ENCODE measurements at regions not wholly inside any gene's neighbourhood (a gene's known extent, or its start where the extent isn't known, plus 50 kb on each side); places are given as distances from the start of the nearest gene placed in this dataset.

- Mint-ChIP-seq H3K27ac (ENCODE audit: unreplicated experiment) (no peak overlapping the region), H3K36me3 (ENCODE audit: low read depth) (peaks cover 2% of the 10 kb centered on the region), H3K9me3 (ENCODE audit: low read depth) (peaks cover 19% of the 10 kb centered on the region), H3K27me3 (ENCODE audit: low read depth) (no peaks in the 10 kb centered on the region), H3K4me3 (ENCODE audit: unreplicated experiment) (no peak overlapping the region), H3K4me1 (ENCODE audit: low read depth) (no peaks in the 10 kb centered on the region)
- no peak for DNase-seq (ENCODE audit: low spot score)
- TF ChIP-seq, protein P1, sequence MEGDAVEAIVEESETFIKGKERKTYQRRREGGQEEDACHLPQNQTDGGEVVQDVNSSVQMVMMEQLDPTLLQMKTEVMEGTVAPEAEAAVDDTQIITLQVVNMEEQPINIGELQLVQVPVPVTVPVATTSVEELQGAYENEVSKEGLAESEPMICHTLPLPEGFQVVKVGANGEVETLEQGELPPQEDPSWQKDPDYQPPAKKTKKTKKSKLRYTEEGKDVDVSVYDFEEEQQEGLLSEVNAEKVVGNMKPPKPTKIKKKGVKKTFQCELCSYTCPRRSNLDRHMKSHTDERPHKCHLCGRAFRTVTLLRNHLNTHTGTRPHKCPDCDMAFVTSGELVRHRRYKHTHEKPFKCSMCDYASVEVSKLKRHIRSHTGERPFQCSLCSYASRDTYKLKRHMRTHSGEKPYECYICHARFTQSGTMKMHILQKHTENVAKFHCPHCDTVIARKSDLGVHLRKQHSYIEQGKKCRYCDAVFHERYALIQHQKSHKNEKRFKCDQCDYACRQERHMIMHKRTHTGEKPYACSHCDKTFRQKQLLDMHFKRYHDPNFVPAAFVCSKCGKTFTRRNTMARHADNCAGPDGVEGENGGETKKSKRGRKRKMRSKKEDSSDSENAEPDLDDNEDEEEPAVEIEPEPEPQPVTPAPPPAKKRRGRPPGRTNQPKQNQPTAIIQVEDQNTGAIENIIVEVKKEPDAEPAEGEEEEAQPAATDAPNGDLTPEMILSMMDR (IDR thresholded peaks at IDR 0.05): no peak
Observed at GRCh38 chr3:106249159-106249558, 380.3 kb upstream of the CBLB start.

GRCh38 chr3:106249981-106250380 is 381.2 kb upstream of the CBLB start:
- no peak overlapping the region for H3K4me3 Mint-ChIP-seq (ENCODE audit: unreplicated experiment)
- H3K9me3 Mint-ChIP-seq (ENCODE audit: low read depth): peaks cover 19% of the 10 kb centered on the region
- no peaks in the 10 kb centered on the region for H3K27me3 Mint-ChIP-seq (ENCODE audit: low read depth)
- TF ChIP-seq, protein P1 (IDR thresholded peaks at IDR 0.05): no peak
- H3K27ac Mint-ChIP-seq (ENCODE audit: unreplicated experiment): no peak overlapping the region
- no peaks in the 10 kb centered on the region for H3K4me1 Mint-ChIP-seq (ENCODE audit: low read depth)
- peaks cover 2% of the 10 kb centered on the region for H3K36me3 Mint-ChIP-seq (ENCODE audit: low read depth)
- DNase-seq (ENCODE audit: low spot score): no peak

DNA sequence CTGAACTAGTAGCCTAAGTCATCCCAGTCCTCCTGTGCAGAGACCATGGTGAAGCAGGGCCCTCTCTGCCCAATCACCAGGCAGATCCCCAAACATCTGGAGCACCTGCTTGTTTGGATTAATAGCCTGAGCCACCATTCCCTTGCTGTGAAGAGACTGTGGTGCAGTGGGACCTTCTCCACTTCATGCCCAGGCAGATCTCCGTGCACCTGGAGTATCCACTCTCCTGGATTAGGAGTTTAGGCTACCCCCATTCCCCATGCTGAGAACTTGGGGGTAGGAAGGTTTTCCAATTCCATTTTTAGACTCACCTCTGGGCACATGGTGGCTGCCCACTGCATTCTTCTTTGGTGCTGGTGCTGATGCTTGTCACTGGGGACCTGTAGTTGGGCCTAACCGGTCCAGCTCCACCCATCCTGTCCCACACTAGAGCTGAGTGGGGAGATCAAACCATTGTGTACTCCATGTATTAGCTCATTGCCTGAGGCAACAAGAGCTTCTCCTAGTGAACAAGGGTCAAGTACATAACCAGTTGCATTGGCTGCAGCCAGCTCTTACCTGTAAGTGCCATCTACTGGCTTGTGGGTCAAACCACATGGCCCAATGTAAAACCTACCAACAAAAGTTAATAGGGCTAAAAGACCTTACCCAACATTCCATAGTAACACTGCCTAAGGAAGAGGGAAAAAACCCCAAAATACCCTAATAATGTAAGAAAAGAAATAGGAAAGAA is 382.5 kb upstream of the CBLB start:
- H3K4me1 Mint-ChIP-seq (ENCODE audit: low read depth): no peaks in the 10 kb centered on the region
- TF ChIP-seq, protein P1 (IDR thresholded peaks at IDR 0.05): no peak
- H3K27me3 Mint-ChIP-seq (ENCODE audit: low read depth): no peaks in the 10 kb centered on the region
- no peak overlapping the region for H3K27ac Mint-ChIP-seq (ENCODE audit: unreplicated experiment)
- H3K36me3 Mint-ChIP-seq (ENCODE audit: low read depth): peaks cover 2% of the 10 kb centered on the region
- no peak overlapping the region for H3K4me3 Mint-ChIP-seq (ENCODE audit: unreplicated experiment)
- no peak for DNase-seq (ENCODE audit: low spot score)
- H3K9me3 Mint-ChIP-seq (ENCODE audit: low read depth): peaks cover 19% of the 10 kb centered on the region

GRCh38 chr3:106255870-106256248 is 387.0 kb upstream of the CBLB start:
- Mint-ChIP-seq H3K4me1 (ENCODE audit: low read depth) (no peaks in the 10 kb centered on the region), H3K36me3 (ENCODE audit: low read depth) (peaks cover 2% of the 10 kb centered on the region), H3K27me3 (ENCODE audit: low read depth) (no peaks in the 10 kb centered on the region), H3K9me3 (ENCODE audit: low read depth) (peaks cover 15% of the 10 kb centered on the region), H3K4me3 (ENCODE audit: unreplicated experiment) (no peak overlapping the region), H3K27ac (ENCODE audit: unreplicated experiment) (no peak overlapping the region)
- TF ChIP-seq, protein P1 (IDR thresholded peaks at IDR 0.05): no peak
- DNase-seq (ENCODE audit: low spot score): no peak

GRCh38 chr3:106256249-106256957 is 387.6 kb upstream of the CBLB start:
- no peak for DNase-seq (ENCODE audit: low spot score)
- H3K27ac Mint-ChIP-seq (ENCODE audit: unreplicated experiment): no peak overlapping the region
- peaks cover 11% of the 10 kb centered on the region for H3K9me3 Mint-ChIP-seq (ENCODE audit: low read depth)
- H3K4me1 Mint-ChIP-seq (ENCODE audit: low read depth): no peaks in the 10 kb centered on the region
- peaks cover 2% of the 10 kb centered on the region for H3K36me3 Mint-ChIP-seq (ENCODE audit: low read depth)
- TF ChIP-seq, protein P1 (IDR thresholded peaks at IDR 0.05): no peak
- H3K4me3 Mint-ChIP-seq (ENCODE audit: unreplicated experiment): no peak overlapping the region
- no peaks in the 10 kb centered on the region for H3K27me3 Mint-ChIP-seq (ENCODE audit: low read depth)

All from chondrocyte (in vitro differentiated cells).